CD4-positive, CD25-positive, alpha-beta regulatory T cell (primary cell): ENCODE measurements at regions not wholly inside any gene's neighbourhood (a gene's known extent, or its start where the extent isn't known, plus 50 kb on each side); places are given as distances from the start of the nearest gene placed in this dataset.

Experiments
- ATAC-seq, 2 donors: fragments of 150-1000 bp; cut with Tn5 transposase; one replicate each; pipeline ENCODE4 v1.10.0; 2021; ENCODE audit warnings: low read depth in 2 of 2, moderate number of reproducible peaks in 2 of 2, moderate library complexity in 1 of 2
- DNase-seq, 3 donors: peaks; one replicate each; pipeline versions ENCODE4 v3.0.0 to v3.0.0-alpha.2; 2012 to 2022; ENCODE audit warnings: mixed read lengths in 1 of 3
- H3K27ac ChIP-seq: one replicate; pipeline ENCODE4 v1.7.0; 2013; ENCODE audit warnings: mild to moderate bottlenecking, low read length; ENCODE audit not compliant: insufficient read depth, poor library complexity, severe bottlenecking
- H3K27me3 ChIP-seq: one replicate; pipeline ENCODE4 v1.7.0; 2013; ENCODE audit warnings: low read length; ENCODE audit not compliant: control insufficient read depth, insufficient read depth
- H3K36me3 ChIP-seq: one replicate; pipeline ENCODE4 v1.7.0; 2013; ENCODE audit warnings: mild to moderate bottlenecking, low read length, moderate library complexity; ENCODE audit not compliant: control insufficient read depth, insufficient read depth
- H3K4me1 ChIP-seq: 2 replicates; pipeline ENCODE4 v1.7.0; 2013; ENCODE audit warnings: mild to moderate bottlenecking, low read length; ENCODE audit not compliant: insufficient read depth, control insufficient read depth, poor library complexity, severe bottlenecking
- H3K4me3 ChIP-seq: one replicate; pipeline ENCODE4 v1.7.0; 2013; ENCODE audit warnings: low read depth, mild to moderate bottlenecking, low read length, moderate library complexity
- H3K9me3 ChIP-seq, 2 experiments: 1 replicate in 1 of 2; 2 replicates in 1 of 2; pipeline ENCODE4 v1.7.0; 2013; ENCODE audit warnings: low read length in 2 of 2, mild to moderate bottlenecking in 1 of 2, moderate library complexity in 1 of 2; ENCODE audit not compliant: control insufficient read depth in 2 of 2
- H3K27ac Mint-ChIP-seq, 3 donors: one replicate each; pipeline ENCODE4 v1.8.0; 2020 to 2022; ENCODE audit warnings: mild to moderate bottlenecking in 3 of 3, mixed read lengths in 3 of 3, moderate library complexity in 2 of 3
- H3K27me3 Mint-ChIP-seq: one replicate; pipeline ENCODE4 v1.8.0; 2022; ENCODE audit warnings: mild to moderate bottlenecking, mixed read lengths
- H3K36me3 Mint-ChIP-seq: one replicate; pipeline ENCODE4 v1.8.0; 2020; ENCODE audit warnings: mixed read lengths
- H3K4me1 Mint-ChIP-seq, 4 donors: one replicate each; pipeline ENCODE4 v1.8.0; 2020 to 2022; ENCODE audit warnings: mixed read lengths in 4 of 4, mild to moderate bottlenecking in 1 of 4
- H3K4me3 Mint-ChIP-seq, 4 donors: one replicate each; pipeline ENCODE4 v1.8.0; 2020 to 2022; ENCODE audit warnings: mild to moderate bottlenecking in 4 of 4, mixed read lengths in 4 of 4, moderate library complexity in 3 of 4
- H3K9me3 Mint-ChIP-seq, 7 donors: one replicate each; pipeline ENCODE4 v1.8.0; 2020 to 2022; ENCODE audit warnings: mixed read lengths in 7 of 7, mild to moderate bottlenecking in 3 of 7, moderate library complexity in 2 of 7

GRCh38 chr7:24501443-24502134 lies 71.7 kb upstream of the PALS2 start:
- no peaks in the 10 kb centered on the region for H3K9me3 ChIP-seq
- no peaks in the 10 kb centered on the region for H3K4me1 ChIP-seq
- H3K27ac ChIP-seq = no peak overlapping the region
- Mint-ChIP-seq H3K27ac (no peak overlapping the region), H3K4me1 (no peaks in the 10 kb centered on the region), H3K4me3 (no peak overlapping the region), H3K27me3 (peaks cover 4% of the 10 kb centered on the region), H3K36me3 (no peaks in the 10 kb centered on the region), H3K9me3 (peaks cover 0 to 1% (median 0%) of the 10 kb centered on the region in 7 donors)
- H3K27me3 ChIP-seq = peaks cover 2% of the 10 kb centered on the region
- ATAC-seq = no peak
- no peak for DNase-seq
- H3K36me3 ChIP-seq = no peaks in the 10 kb centered on the region
- no peak overlapping the region for H3K4me3 ChIP-seq

GRCh38 chr7:24502135-24502488 lies 71.1 kb upstream of the PALS2 start:
- H3K27ac ChIP-seq = no peak overlapping the region
- no peaks in the 10 kb centered on the region for H3K4me1 ChIP-seq
- Mint-ChIP-seq H3K4me3 (no peak overlapping the region), H3K36me3 (no peaks in the 10 kb centered on the region), H3K9me3 (peaks cover 0 to 1% (median 0%) of the 10 kb centered on the region in 7 donors), H3K27ac (no peak overlapping the region), H3K4me1 (no peaks in the 10 kb centered on the region), H3K27me3 (peaks cover 4% of the 10 kb centered on the region)
- no peaks in the 10 kb centered on the region for H3K36me3 ChIP-seq
- peaks cover 2% of the 10 kb centered on the region for H3K27me3 ChIP-seq
- ATAC-seq (no peak), DNase-seq (no peak)
- no peaks in the 10 kb centered on the region for H3K9me3 ChIP-seq
- H3K4me3 ChIP-seq = no peak overlapping the region

DNA sequence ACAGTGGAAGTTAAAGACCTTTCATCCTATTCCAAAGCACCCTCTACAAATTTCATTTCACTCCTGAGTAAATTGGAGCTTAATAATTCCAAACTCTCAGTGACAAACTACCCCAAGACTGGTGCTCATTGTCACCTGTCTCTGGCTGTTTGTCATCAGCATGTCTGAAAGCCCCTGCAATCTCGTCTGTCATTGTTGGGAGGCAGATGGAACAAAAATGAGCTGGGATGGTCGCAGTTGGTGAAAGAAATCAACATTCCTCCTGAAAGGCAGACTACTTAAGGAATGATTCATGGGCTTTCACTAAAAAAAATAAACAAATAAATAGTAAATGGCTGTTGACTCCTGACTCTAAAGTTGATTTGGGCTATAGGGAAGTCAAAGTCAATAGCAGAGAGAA lies 69.7 kb upstream of the PALS2 start:
- H3K36me3 Mint-ChIP-seq = no peaks in the 10 kb centered on the region
- H3K27ac Mint-ChIP-seq = no peak overlapping the region
- no peak overlapping the region for H3K4me3 ChIP-seq
- H3K36me3 ChIP-seq = no peaks in the 10 kb centered on the region
- H3K27me3 Mint-ChIP-seq = peaks cover 4% of the 10 kb centered on the region
- H3K27ac ChIP-seq = no peak overlapping the region
- H3K4me3 Mint-ChIP-seq = no peak overlapping the region
- peaks cover 2% of the 10 kb centered on the region for H3K27me3 ChIP-seq
- ATAC-seq (no peak), DNase-seq (no peak)
- H3K4me1 Mint-ChIP-seq = no peaks in the 10 kb centered on the region
- no peaks in the 10 kb centered on the region for H3K4me1 ChIP-seq
- peaks cover 0 to 1% (median 0%) of the 10 kb centered on the region in 7 donors for H3K9me3 Mint-ChIP-seq
- H3K9me3 ChIP-seq = no peaks in the 10 kb centered on the region

DNA sequence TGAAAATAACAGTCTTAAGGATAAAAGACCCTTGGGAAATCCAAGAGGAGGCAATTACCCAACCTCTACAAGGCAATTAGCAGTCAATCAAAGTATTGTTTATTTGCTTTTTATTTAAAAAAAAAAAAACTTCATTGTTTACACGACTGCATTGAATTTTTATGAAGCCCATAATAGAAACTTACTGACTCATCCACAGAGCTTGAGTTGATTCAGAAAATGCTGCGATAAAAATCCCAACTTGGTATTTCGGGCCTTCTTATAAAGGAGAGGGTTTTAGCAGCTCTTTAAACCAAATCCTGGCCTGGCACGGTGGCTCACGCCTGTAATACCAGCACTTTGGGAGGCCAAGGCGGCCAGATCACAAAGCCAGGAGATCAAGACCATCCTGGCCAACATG lies 69.2 kb upstream of the PALS2 start:
- peaks cover 4% of the 10 kb centered on the region for H3K27me3 Mint-ChIP-seq
- H3K9me3 Mint-ChIP-seq = peaks cover 0 to 1% (median 0%) of the 10 kb centered on the region in 7 donors
- ATAC-seq = no peak
- no peaks in the 10 kb centered on the region for H3K4me1 ChIP-seq
- H3K27me3 ChIP-seq = peaks cover 2% of the 10 kb centered on the region
- no peak overlapping the region for H3K4me3 Mint-ChIP-seq
- H3K9me3 ChIP-seq = no peaks in the 10 kb centered on the region
- H3K4me3 ChIP-seq = no peak overlapping the region
- no peaks in the 10 kb centered on the region for H3K36me3 ChIP-seq
- no peak overlapping the region for H3K27ac ChIP-seq
- H3K27ac Mint-ChIP-seq = no peak overlapping the region
- DNase-seq = no peak
- H3K4me1 Mint-ChIP-seq = no peaks in the 10 kb centered on the region
- H3K36me3 Mint-ChIP-seq = no peaks in the 10 kb centered on the region

- peaks cover 0 to 1% (median 0%) of the 10 kb centered on the region in 7 donors for H3K9me3 Mint-ChIP-seq
- no peaks in the 10 kb centered on the region for H3K36me3 Mint-ChIP-seq
- Histone ChIP-seq H3K27ac (no peak overlapping the region), H3K4me1 (no peaks in the 10 kb centered on the region), H3K27me3 (peaks cover 2% of the 10 kb centered on the region), H3K4me3 (no peak overlapping the region), H3K9me3 (no peaks in the 10 kb centered on the region), H3K36me3 (no peaks in the 10 kb centered on the region)
- no peak overlapping the region for H3K27ac Mint-ChIP-seq
- no peak for ATAC-seq
- H3K4me3 Mint-ChIP-seq = no peak overlapping the region
- H3K27me3 Mint-ChIP-seq = peaks cover 4% of the 10 kb centered on the region
- H3K4me1 Mint-ChIP-seq = no peaks in the 10 kb centered on the region
- no peak for DNase-seq
These were observed 68.4 kb upstream of the PALS2 start for GRCh38 chr7:24504836-24505235.

GRCh38 chr7:24505968-24506367 lies 67.3 kb upstream of the PALS2 start:
- Histone ChIP-seq H3K27me3 (peaks cover 2% of the 10 kb centered on the region), H3K4me3 (no peak overlapping the region), H3K4me1 (no peaks in the 10 kb centered on the region), H3K36me3 (no peaks in the 10 kb centered on the region), H3K27ac (no peak overlapping the region), H3K9me3 (no peaks in the 10 kb centered on the region)
- Mint-ChIP-seq H3K36me3 (no peaks in the 10 kb centered on the region), H3K9me3 (peaks cover 0 to 1% (median 0%) of the 10 kb centered on the region in 7 donors), H3K4me1 (no peaks in the 10 kb centered on the region), H3K27me3 (peaks cover 4% of the 10 kb centered on the region), H3K27ac (no peak overlapping the region), H3K4me3 (no peak overlapping the region)
- ATAC-seq = no peak
- no peak for DNase-seq

- Mint-ChIP-seq H3K4me3 (no peak overlapping the region), H3K27me3 (peaks cover 5% of the 10 kb centered on the region), H3K4me1 (no peaks in the 10 kb centered on the region), H3K36me3 (no peaks in the 10 kb centered on the region), H3K9me3 (peaks cover 0 to 1% (median 0%) of the 10 kb centered on the region in 7 donors), H3K27ac (no peak overlapping the region)
- Histone ChIP-seq H3K9me3 (no peaks in the 10 kb centered on the region), H3K4me1 (no peaks in the 10 kb centered on the region), H3K27ac (no peak overlapping the region), H3K4me3 (no peak overlapping the region), H3K36me3 (no peaks in the 10 kb centered on the region), H3K27me3 (peaks cover 2% of the 10 kb centered on the region)
- ATAC-seq (no peak), DNase-seq (no peak)
These were observed 64.9 kb upstream of the PALS2 start for GRCh38 chr7:24508316-24508715.

GRCh38 chr7:24510759-24511158 lies 62.5 kb upstream of the PALS2 start:
- H3K27me3 Mint-ChIP-seq = peaks cover 22% of the 10 kb centered on the region

More at GRCh38 chr7:24510759-24511158, 62.5 kb upstream of the PALS2 start:
- ATAC-seq (no peak), DNase-seq (no peak)
- Histone ChIP-seq H3K9me3 (no peaks in the 10 kb centered on the region), H3K36me3 (no peaks in the 10 kb centered on the region), H3K4me1 (no peaks in the 10 kb centered on the region), H3K27me3 (no peaks in the 10 kb centered on the region), H3K4me3 (no peak overlapping the region), H3K27ac (no peak overlapping the region)
- Mint-ChIP-seq H3K4me3 (no peak overlapping the region), H3K27ac (no peak overlapping the region), H3K36me3 (no peaks in the 10 kb centered on the region), H3K9me3 (peaks cover 0 to 1% (median 0%) of the 10 kb centered on the region in 7 donors), H3K4me1 (no peaks in the 10 kb centered on the region)
